ENCODE measurements at regions not wholly inside any gene's neighbourhood (a gene's known extent, or its start where the extent isn't known, plus 50 kb on each side); places are given as distances from the start of the nearest gene placed in this dataset.

DNA sequence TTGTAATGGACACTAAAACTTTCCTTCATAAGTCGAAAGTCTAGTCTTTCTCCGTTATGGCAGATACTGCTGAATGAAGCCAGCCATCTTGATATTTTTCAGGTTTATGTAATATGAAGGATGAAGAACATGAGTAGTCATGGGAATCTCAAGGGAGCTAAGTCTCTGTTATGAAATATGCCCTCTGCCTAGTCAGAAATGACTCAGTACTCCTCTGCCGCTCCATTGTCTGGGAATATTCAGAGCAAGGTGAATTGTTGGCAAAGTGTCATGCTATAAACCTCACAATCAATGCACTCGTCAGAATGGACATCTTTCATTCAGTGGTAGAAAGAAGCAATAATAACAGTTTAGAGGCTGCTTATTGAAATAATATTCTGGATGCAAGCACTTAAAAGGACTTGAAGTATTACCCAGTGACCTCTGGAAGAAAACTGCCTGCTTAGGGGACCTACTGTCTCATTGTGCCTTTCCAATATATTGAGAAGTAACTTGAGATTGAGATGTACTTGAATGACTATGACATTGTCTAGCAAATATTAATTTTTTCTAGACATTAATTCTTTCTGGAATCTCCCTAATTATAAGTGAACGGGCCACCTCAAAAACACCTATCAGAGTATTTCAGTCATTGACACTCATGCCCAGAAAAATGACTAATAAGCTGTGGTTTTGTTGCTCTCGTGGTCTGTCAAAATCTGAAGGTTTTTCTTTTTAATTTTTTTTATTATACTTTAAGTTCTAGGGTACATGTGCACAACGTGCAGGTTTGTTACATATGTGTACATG is 1011.5 kb upstream of the ACO1 start:
- no peak for TF ChIP-seq EZH2phosphoT487 (IDR thresholded peaks at IDR 0.05; ENCODE audit: low read length)
- TF ChIP-seq EZH2 (optimal IDR thresholded peaks at IDR 0.05; ENCODE audit: low read depth, low read length), result no peak
